HL-60 (cell line): ENCODE measurements at regions not wholly inside any gene's neighbourhood (a gene's known extent, or its start where the extent isn't known, plus 50 kb on each side); places are given as distances from the start of the nearest gene placed in this dataset.
"Not testable (repeated sequence)": the region's sequence is repeated elsewhere in the genome, so short reads cannot be mapped to it uniquely, and the experiment has no call there.

Experiments
- DNase-seq, 2 experiments: peaks; one replicate each; pipeline ENCODE4 v3.0.0-alpha.2; 2010 to 2020; ENCODE audit warnings: low read depth in 1 of 2, low spot score in 1 of 2
- H3K27ac ChIP-seq: fragments of 250-450 bp; sonication (Bioruptor Pico); replicated peaks from 2 replicates; pipeline ENCODE4 v1.5.1; 2020; ENCODE audit warnings: mild to moderate bottlenecking, moderate library complexity
- H3K27me3 ChIP-seq: fragments of 250-450 bp; sonication (Bioruptor Pico); 2 replicates; pipeline ENCODE4 v1.5.1; 2021; ENCODE audit warnings: mild to moderate bottlenecking, moderate library complexity; ENCODE audit not compliant: insufficient read depth, poor library complexity, severe bottlenecking
- H3K4me3 ChIP-seq: replicated peaks from 2 replicates; pipeline ENCODE4 v1.5.1; 2011; ENCODE audit warnings: mild to moderate bottlenecking, control low read depth, low read length; ENCODE audit not compliant: insufficient read depth
- GABPA ChIP-seq: IDR thresholded peaks from 2 replicates; pipeline ENCODE4 v1.6.1; 2012; ENCODE audit warnings: low read depth
- POLR2AphosphoS5 ChIP-seq: IDR thresholded peaks from 2 replicates; pipeline ENCODE4 v1.6.1; 2012; ENCODE audit warnings: low read depth
- REST ChIP-seq: IDR thresholded peaks from 2 replicates; pipeline ENCODE4 v1.6.1; 2012; ENCODE audit warnings: low read depth; ENCODE audit not compliant: insufficient replicate concordance
- SPI1 ChIP-seq: IDR thresholded peaks from 2 replicates; pipeline ENCODE4 v1.6.1; 2012; ENCODE audit warnings: low read depth, mild to moderate bottlenecking, borderline replicate concordance
- TF ChIP-seq, protein P1 (sequence below): IDR thresholded peaks from one replicate; pipeline ENCODE4 v1.5.1; 2011; ENCODE audit warnings: low read length, control low read depth, inconsistent platforms; ENCODE audit not compliant: insufficient read depth

GRCh38 chr13:37475151-37475550 is 123.4 kb downstream of the POSTN start:
- Histone ChIP-seq H3K4me3 (no peak overlapping the region), H3K27me3 (no peaks in the 10 kb centered on the region), H3K27ac (no peak overlapping the region)
- TF ChIP-seq, protein P1, sequence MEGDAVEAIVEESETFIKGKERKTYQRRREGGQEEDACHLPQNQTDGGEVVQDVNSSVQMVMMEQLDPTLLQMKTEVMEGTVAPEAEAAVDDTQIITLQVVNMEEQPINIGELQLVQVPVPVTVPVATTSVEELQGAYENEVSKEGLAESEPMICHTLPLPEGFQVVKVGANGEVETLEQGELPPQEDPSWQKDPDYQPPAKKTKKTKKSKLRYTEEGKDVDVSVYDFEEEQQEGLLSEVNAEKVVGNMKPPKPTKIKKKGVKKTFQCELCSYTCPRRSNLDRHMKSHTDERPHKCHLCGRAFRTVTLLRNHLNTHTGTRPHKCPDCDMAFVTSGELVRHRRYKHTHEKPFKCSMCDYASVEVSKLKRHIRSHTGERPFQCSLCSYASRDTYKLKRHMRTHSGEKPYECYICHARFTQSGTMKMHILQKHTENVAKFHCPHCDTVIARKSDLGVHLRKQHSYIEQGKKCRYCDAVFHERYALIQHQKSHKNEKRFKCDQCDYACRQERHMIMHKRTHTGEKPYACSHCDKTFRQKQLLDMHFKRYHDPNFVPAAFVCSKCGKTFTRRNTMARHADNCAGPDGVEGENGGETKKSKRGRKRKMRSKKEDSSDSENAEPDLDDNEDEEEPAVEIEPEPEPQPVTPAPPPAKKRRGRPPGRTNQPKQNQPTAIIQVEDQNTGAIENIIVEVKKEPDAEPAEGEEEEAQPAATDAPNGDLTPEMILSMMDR, result no peak
- TF ChIP-seq REST (no peak), POLR2AphosphoS5 (no peak), SPI1 (no peak), GABPA (no peak)
- DNase-seq, result no peak

DNA sequence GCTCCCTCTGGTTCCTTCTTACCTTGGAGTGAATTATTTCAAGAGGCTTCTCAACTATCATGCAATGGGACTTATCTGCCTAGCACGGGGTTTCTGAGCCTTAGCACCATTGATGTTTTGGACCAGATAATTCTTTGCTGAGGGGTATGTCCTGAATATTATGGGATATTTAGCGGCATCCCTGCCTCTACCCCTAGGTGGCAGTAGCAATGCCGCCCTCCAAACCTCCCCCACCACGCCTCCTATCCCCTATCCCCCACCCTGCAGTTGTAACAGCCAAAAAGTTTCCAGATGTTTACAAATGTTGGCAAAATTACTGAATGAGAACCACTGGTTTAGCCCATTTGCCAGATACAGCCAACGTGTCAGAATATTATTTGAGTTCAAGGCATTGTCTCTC is 125.5 kb downstream of the POSTN start:
- Histone ChIP-seq H3K27me3 (no peaks in the 10 kb centered on the region), H3K4me3 (no peak overlapping the region), H3K27ac (no peak overlapping the region)
- TF ChIP-seq, protein P1, result peak; percentile 8
- TF ChIP-seq REST (no peak), GABPA (no peak), SPI1 (no peak)
- no peak for DNase-seq

DNA sequence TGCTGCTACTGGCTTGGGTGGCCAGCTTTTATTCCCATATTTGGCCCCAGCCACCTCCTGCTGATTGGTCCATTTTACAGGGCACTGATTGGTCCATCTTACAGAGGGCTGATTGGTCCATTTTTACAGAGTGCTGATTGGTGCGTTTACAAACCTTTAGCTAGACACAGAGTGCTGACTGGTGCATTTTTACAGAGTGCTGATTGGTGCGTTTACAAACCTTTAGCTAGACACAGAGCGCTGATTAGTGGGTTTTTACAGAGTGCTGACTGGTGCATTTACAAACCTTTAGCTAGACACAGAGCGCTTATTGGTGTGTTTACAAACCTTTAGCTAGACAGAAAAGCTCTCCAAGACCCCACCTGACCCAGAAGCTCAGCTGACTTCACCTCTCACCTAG is 126.3 kb downstream of the POSTN start:
- H3K4me3 ChIP-seq, H3K27me3 ChIP-seq, DNase-seq, H3K27ac ChIP-seq: not testable (repeated sequence)

GRCh38 chr13:37460166-37460565 is 138.4 kb downstream of the POSTN start:
- Histone ChIP-seq H3K4me3 (no peak overlapping the region), H3K27me3 (no peaks in the 10 kb centered on the region), H3K27ac (no peak overlapping the region)
- TF ChIP-seq GABPA, result no peak
- DNase-seq, result no peak

DNA sequence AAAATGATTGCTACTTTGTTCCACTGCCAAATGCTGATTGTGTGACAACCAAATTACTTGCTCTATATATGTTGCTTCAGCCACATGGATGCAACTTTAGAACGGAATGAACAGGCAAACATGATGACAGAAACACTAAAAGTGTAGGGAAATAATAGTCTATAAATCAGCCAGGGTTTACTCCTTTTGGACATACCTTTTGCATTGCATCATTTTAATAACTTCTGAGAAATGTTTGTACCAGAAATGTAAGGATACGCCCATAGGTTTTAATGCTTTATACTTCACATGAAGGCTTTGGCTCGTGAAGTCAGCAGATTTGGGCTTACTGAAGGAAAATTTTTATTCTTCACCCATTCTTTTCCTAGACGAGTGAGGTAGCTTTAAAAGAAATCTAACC is 141.0 kb downstream of the POSTN start:
- H3K27ac ChIP-seq, result no peak overlapping the region
- TF ChIP-seq GABPA, result no peak
- TF ChIP-seq POLR2AphosphoS5, result no peak
- TF ChIP-seq, protein P1, result no peak
- no peak for TF ChIP-seq REST
- no peak for TF ChIP-seq SPI1
- H3K4me3 ChIP-seq, result no peak overlapping the region
- no peaks in the 10 kb centered on the region for H3K27me3 ChIP-seq
- DNase-seq, result no peak
